Chondrocyte (in vitro differentiated cells): ENCODE measurements at regions not wholly inside any gene's neighbourhood (a gene's known extent, or its start where the extent isn't known, plus 50 kb on each side); places are given as distances from the start of the nearest gene placed in this dataset.

Source experiments
- DNase-seq: peaks from one replicate; pipeline ENCODE4 v3.0.0; 2021; ENCODE audit warnings: mixed read lengths, low spot score
- H3K27ac Mint-ChIP-seq: one replicate; pipeline ENCODE4 v1.8.0; 2021; ENCODE audit warnings: mild to moderate bottlenecking, moderate library complexity, mixed read lengths; ENCODE audit not compliant: unreplicated experiment
- H3K27me3 Mint-ChIP-seq: 2 replicates; pipeline ENCODE4 v1.8.0; 2021; ENCODE audit warnings: low read depth, mixed read lengths
- H3K36me3 Mint-ChIP-seq: 2 replicates; pipeline ENCODE4 v1.8.0; 2021; ENCODE audit warnings: low read depth, mixed read lengths
- H3K4me1 Mint-ChIP-seq: 2 replicates; pipeline ENCODE4 v1.8.0; 2021; ENCODE audit warnings: low read depth, mild to moderate bottlenecking, mixed read lengths
- H3K4me3 Mint-ChIP-seq: one replicate; pipeline ENCODE4 v1.8.0; 2021; ENCODE audit warnings: mild to moderate bottlenecking, moderate library complexity, mixed read lengths; ENCODE audit not compliant: unreplicated experiment
- H3K9me3 Mint-ChIP-seq: 2 replicates; pipeline ENCODE4 v1.8.0; 2021; ENCODE audit warnings: low read depth, mixed read lengths
- CTCF ChIP-seq: fragments of 200-600 bp; sonication (generic); IDR thresholded peaks from 2 replicates; pipeline ENCODE4 v1.5.0; 2021; ENCODE audit warnings: antibody characterized with exemption, mild to moderate bottlenecking, moderate library complexity

DNA sequence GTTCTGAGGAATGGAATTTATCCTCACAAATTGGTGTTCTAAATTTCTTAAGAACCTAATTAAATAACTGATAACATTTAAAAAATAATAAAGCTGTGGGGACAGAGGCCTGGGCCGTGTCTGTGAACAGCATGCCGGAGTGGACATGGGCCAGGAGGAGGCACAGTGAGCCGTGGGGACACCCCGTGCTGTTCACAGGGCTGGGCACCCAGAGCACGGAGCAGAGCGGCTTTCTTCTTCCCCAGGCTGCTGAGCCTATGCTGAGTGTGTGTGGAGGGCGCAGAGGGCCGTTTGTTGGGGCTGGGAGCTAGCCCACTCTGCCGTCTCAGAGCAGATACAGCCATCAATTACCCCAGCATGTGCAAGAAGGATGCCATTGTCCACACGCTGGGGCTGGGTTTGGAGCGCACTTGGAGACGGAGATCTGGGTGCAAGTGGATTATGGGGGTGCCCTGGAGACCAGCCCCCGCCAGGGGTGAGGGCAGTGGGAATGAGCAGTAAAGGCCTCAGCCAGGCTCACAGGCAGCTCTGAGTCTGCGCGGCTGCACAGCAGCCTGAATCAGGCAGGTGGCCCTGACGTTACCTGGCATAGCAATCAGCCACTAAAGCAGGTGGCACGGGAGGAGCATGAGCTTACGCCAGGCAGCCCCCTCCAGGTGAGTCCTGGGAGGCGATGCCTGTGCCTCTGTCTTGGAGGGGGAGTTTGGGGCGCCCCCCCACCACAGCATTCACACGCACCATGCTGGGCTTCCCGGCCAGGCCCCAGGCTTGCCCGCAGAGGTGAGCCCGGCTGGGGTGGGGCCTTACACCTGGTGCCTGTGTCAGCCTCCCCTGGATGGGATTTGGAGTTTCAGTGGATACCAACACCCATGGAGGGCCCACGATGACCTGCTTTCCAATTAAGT lies 52.1 kb upstream of the SLC66A3 start:
- no peak for DNase-seq
- H3K27ac Mint-ChIP-seq = no peak overlapping the region
- TF ChIP-seq CTCF = no peak
- H3K36me3 Mint-ChIP-seq = no peaks in the 10 kb centered on the region
- peaks cover 2% of the 10 kb centered on the region for H3K27me3 Mint-ChIP-seq
- H3K9me3 Mint-ChIP-seq = no peaks in the 10 kb centered on the region
- no peak overlapping the region for H3K4me3 Mint-ChIP-seq
- no peaks in the 10 kb centered on the region for H3K4me1 Mint-ChIP-seq

GRCh38 chr2:11103984-11104793 lies 51.1 kb upstream of the SLC66A3 start:
- H3K9me3 Mint-ChIP-seq = no peaks in the 10 kb centered on the region
- no peaks in the 10 kb centered on the region for H3K36me3 Mint-ChIP-seq
- peaks cover 3% of the 10 kb centered on the region for H3K27me3 Mint-ChIP-seq
- no peak for TF ChIP-seq CTCF
- H3K4me3 Mint-ChIP-seq = no peak overlapping the region
- H3K27ac Mint-ChIP-seq = no peak overlapping the region
- no peak for DNase-seq
- no peaks in the 10 kb centered on the region for H3K4me1 Mint-ChIP-seq

DNA sequence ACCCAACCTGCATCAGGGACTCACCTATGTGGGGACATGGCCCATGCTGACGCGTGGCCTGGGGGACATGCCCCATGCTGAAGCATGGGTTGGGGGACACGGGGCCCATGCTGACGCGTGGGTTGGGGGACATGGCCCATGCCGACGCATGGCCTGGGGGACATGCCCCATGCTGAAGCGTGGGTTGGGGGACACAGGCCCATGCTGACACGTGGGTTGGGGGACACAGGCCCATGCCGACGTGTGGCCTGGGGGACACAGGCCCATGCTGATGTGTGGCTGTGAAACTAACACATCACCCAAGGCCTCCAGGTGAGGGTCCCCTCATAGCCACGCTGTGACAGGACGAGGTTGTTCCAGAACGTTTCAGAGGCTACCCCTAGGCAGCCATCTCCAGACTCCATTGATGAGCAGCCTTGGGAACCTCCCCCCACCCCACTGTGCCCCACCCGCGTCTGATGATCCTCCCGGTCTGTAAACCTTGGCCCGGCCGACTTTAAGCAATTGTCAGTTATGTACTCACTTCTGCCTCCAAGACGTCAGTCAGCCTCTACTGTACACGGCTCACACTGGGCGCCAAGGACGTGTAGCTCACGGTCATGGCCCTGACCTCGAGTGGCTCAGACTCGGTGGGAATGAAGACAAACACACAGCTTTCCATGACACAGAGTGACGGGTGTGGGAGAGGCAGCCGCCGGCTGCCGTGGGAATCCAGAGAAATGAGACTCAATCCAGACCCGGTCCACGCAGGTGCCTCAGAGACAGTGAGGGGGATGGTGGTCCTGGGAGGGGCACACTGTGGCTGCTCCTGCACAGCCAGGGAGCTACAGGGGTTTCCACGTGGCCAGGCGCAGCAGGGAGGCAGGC lies 50.2 kb upstream of the SLC66A3 start:
- Mint-ChIP-seq H3K36me3 (no peaks in the 10 kb centered on the region), H3K4me1 (no peaks in the 10 kb centered on the region), H3K9me3 (no peaks in the 10 kb centered on the region), H3K4me3 (no peak overlapping the region), H3K27me3 (peaks cover 3% of the 10 kb centered on the region), H3K27ac (no peak overlapping the region)
- DNase-seq = no peak
- TF ChIP-seq CTCF = no peak
